ENCODE measurements at regions not wholly inside any gene's neighbourhood (a gene's known extent, or its start where the extent isn't known, plus 50 kb on each side); places are given as distances from the start of the nearest gene placed in this dataset.
"Not testable (repeated sequence)": the region's sequence is repeated elsewhere in the genome, so short reads cannot be mapped to it uniquely, and the experiment has no call there.

- not testable (repeated sequence) for H3K9me3 Mint-ChIP-seq; H3K4me1 Mint-ChIP-seq (ENCODE audit: low read depth); H3K36me3 Mint-ChIP-seq (ENCODE audit: insufficient read depth)
- peak; percentile 34 for DNase-seq
- Mint-ChIP-seq H3K27me3 (ENCODE audit: low read depth) (peaks cover 22% of the 10 kb centered on the region), H3K4me3 (peak overlapping the region; percentile 55)
- ATAC-seq, result peak; percentile 54 to 85
These were observed 58.9 kb downstream of the GOLGA6L7 start for GRCh38 chr15:28789401-28790114.

- not testable (repeated sequence) for H3K9me3 Mint-ChIP-seq; DNase-seq; H3K4me1 Mint-ChIP-seq (ENCODE audit: low read depth); H3K36me3 Mint-ChIP-seq (ENCODE audit: insufficient read depth)
- peak overlapping the region; percentile 19 for H3K4me3 Mint-ChIP-seq
- H3K27me3 Mint-ChIP-seq (ENCODE audit: low read depth), result peaks cover 22% of the 10 kb centered on the region
- peak; percentile 48 to 58 for ATAC-seq
These were observed 59.6 kb downstream of the GOLGA6L7 start for GRCh38 chr15:28788649-28789400.

GRCh38 chr15:28788176-28788575 lies 60.3 kb downstream of the GOLGA6L7 start:
- not testable (repeated sequence) for H3K36me3 Mint-ChIP-seq (ENCODE audit: insufficient read depth); ATAC-seq; H3K9me3 Mint-ChIP-seq; H3K4me1 Mint-ChIP-seq (ENCODE audit: low read depth); DNase-seq
- Mint-ChIP-seq H3K4me3 (peak overlapping the region; percentile 19), H3K27me3 (ENCODE audit: low read depth) (peaks cover 22% of the 10 kb centered on the region)

- Mint-ChIP-seq H3K4me3 (no peak overlapping the region), H3K9me3 (no peaks in the 10 kb centered on the region), H3K4me1 (ENCODE audit: low read depth) (peaks cover 7% of the 10 kb centered on the region), H3K27me3 (ENCODE audit: low read depth) (peaks cover 18% of the 10 kb centered on the region), H3K36me3 (ENCODE audit: insufficient read depth) (no peaks in the 10 kb centered on the region)
- ATAC-seq, result no peak
- no peak for DNase-seq
These were observed 61.9 kb downstream of the GOLGA6L7 start for GRCh38 chr15:28786521-28786920.

- not testable (repeated sequence) for H3K9me3 Mint-ChIP-seq; DNase-seq; ATAC-seq; H3K36me3 Mint-ChIP-seq (ENCODE audit: insufficient read depth); H3K4me3 Mint-ChIP-seq; H3K4me1 Mint-ChIP-seq (ENCODE audit: low read depth)
- H3K27me3 Mint-ChIP-seq (ENCODE audit: low read depth), result peaks cover 18% of the 10 kb centered on the region
These were observed 63.9 kb downstream of the GOLGA6L7 start for GRCh38 chr15:28784347-28785163.

- peaks cover 2% of the 10 kb centered on the region for H3K4me1 Mint-ChIP-seq (ENCODE audit: low read depth)
- no peaks in the 10 kb centered on the region for H3K9me3 Mint-ChIP-seq
- H3K27me3 Mint-ChIP-seq (ENCODE audit: low read depth), result peaks cover 15% of the 10 kb centered on the region
- DNase-seq (no peak), ATAC-seq (no peak)
- H3K4me3 Mint-ChIP-seq, result no peak overlapping the region
- no peaks in the 10 kb centered on the region for H3K36me3 Mint-ChIP-seq (ENCODE audit: insufficient read depth)
These were observed 64.6 kb downstream of the GOLGA6L7 start for GRCh38 chr15:28783873-28784272.

- Mint-ChIP-seq H3K36me3 (ENCODE audit: insufficient read depth) (no peaks in the 10 kb centered on the region), H3K9me3 (no peaks in the 10 kb centered on the region), H3K4me1 (ENCODE audit: low read depth) (peaks cover 1% of the 10 kb centered on the region), H3K27me3 (ENCODE audit: low read depth) (peaks cover 14% of the 10 kb centered on the region), H3K4me3 (no peak overlapping the region)
- no peak for DNase-seq
- ATAC-seq, result no peak
These were observed 65.0 kb downstream of the GOLGA6L7 start for GRCh38 chr15:28783466-28783865.

GRCh38 chr15:28778397-28778796 lies 66.2 kb upstream of the GOLGA8M start:
- not testable (repeated sequence) for ATAC-seq; DNase-seq; H3K4me3 Mint-ChIP-seq; H3K36me3 Mint-ChIP-seq (ENCODE audit: insufficient read depth); H3K4me1 Mint-ChIP-seq (ENCODE audit: low read depth); H3K9me3 Mint-ChIP-seq; H3K27me3 Mint-ChIP-seq (ENCODE audit: low read depth)

- H3K4me1 Mint-ChIP-seq (ENCODE audit: low read depth), result not testable (repeated sequence)
These were observed 60.6 kb upstream of the GOLGA8M start for GRCh38 chr15:28772857-28773256.

More at GRCh38 chr15:28772857-28773256, 60.6 kb upstream of the GOLGA8M start:
- H3K4me3 Mint-ChIP-seq; ATAC-seq; H3K36me3 Mint-ChIP-seq (ENCODE audit: insufficient read depth); H3K27me3 Mint-ChIP-seq (ENCODE audit: low read depth); DNase-seq; H3K9me3 Mint-ChIP-seq: not testable (repeated sequence)

Data from activated T-cell treated with anti-CD3 and anti-CD28 coated beads, Interleukin-2, amount 50 U/mL, for 4 hours (primary cell).